HT-29 (cell line): ENCODE measurements at regions not wholly inside any gene's neighbourhood (a gene's known extent, or its start where the extent isn't known, plus 50 kb on each side); places are given as distances from the start of the nearest gene placed in this dataset.
A peak's percentile ranks its signal among the peaks of the same experiment; 100 is the strongest.
"Not testable (repeated sequence)": the region's sequence is repeated elsewhere in the genome, so short reads cannot be mapped to it uniquely, and the experiment has no call there.

Experiments used
- DNase-seq: peaks from one replicate; pipeline ENCODE4 v3.0.0-alpha.2; 2015; ENCODE audit warnings: low spot score

DNA sequence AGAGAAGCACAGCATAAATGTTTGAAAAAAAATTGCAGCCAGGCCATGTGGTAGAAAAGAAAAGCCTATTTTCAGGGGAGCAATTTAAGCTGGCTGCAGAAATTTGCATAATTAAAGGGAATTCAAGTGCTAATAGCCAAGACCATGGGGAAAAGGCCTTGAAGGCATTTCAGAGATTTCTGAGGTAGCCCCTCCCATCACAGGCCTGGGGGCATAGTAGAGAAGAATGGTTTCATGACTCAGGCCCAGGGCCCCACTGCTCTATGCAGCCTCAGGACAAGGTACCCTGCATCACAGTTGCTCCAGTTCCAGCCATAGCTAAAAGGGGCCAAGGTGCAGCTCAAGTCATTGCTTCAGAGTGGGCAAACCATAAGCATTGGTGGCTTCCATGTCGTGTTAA lies 1416.0 kb downstream of the EFNA5 start:
- DNase-seq: no peak

DNA sequence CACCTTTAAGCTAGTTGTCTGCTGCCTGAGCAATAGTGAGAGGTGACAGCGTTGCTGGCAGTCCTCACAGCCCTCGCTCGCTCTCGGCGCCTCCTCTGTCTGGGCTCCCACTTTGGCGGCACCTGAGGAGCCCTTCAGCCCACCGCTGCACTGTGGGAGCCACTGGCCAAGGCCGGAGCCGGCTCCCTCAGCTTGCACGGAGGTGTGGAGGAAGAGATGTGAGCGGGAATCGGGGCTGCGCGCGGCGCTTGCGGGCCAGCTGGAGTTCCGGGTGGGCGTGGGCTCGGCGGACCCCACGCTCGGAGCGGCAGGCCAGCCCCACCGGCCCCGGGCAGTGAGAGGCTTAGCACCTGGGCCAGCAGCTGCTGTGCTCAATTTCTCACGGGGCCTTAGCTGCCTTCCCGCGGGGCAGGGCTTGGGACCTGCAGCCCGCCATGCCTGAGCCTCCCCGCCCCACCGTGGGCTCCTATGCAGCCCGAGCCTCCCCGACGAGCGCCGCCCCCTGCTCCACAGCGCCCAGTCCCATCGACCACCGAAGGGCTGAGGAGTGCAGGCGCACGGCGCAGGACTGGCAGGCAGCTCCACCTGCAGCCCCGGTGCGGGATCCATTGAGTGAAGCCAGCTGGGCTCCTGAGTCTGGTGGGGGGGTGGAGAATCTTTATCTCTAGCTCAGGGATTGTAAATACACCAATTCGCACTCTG lies 1424.5 kb downstream of the EFNA5 start:
- not testable (repeated sequence) for DNase-seq

DNA sequence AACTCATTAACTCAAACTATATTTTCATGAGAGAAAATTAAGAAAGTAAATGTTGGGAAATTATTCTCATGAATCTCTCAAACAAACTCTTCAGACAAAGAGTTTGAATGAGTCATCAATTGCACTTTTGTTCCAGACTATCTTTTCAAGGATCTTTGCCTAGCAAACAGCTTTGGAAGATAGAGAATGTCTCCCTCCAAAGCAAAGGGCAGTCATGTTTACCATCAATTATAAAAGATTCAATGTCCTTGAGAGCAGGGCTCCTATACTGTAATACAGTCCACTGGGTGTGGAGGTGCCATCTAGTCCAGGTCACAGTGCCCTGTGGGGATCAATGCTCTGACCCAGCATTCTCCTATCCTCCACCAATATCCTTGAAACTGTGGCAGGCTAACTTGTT lies 1429.3 kb downstream of the EFNA5 start:
- peak; percentile 52 for DNase-seq

DNA sequence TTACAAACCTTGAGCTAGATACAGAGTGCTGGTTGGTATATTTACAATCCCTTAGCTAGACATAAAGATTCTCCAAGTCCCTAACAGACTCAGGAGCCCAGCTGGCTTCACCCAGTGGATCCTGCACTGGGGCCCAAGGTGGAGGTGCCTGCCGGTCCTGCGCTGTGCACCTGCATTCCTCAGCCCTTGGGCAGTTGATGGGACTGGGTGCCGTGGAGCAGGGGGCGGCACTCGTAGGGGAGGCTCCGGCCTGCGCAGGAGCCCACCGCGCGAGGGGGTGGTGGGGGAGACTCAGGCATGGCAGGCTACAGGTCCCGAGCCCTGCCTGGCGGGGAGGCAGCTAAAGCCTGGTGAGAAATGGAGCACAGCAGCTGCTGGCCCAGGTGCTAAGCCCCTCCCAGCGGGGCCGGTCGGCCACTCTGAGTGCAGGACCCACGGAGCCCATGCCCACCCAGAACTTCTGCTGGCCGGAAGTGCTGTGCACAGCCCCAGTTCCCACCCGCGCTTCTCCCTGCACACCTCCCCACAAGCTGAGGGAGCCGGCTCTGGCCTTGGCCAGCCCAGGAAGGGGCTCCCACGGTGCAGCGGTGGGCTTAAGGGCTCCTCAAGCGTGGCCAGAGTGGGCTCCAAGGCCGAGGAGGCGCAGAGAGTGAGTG lies 1464.7 kb downstream of the EFNA5 start:
- DNase-seq: no peak

- no peak for DNase-seq
These were observed 1468.7 kb downstream of the EFNA5 start for GRCh38 chr5:106202035-106202434.

DNA sequence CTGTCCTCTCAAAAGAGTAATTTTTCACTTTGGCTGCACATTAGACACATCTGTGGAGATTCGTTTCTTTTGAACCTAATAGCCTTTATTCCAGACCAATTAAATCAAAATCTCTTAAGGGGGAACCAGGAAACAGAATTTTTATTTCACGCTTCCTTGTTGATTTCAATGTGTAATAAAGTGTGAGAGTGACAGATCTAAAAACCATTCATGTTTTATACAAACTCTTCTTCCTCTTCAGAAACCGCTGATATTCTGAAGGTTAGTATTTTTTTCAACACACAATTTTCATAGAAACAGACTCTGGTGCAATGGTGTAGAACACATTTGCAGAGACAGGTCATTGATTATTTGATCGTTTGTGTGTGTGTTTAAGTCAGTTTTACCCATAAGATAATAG lies 1469.8 kb downstream of the EFNA5 start:
- DNase-seq: no peak

- DNase-seq: no peak
These were observed 1474.9 kb downstream of the EFNA5 start for GRCh38 chr5:106195679-106196474.

GRCh38 chr5:106189121-106189809 lies 1481.5 kb downstream of the EFNA5 start:
- no peak for DNase-seq

- no peak for DNase-seq
These were observed 1485.1 kb downstream of the EFNA5 start for GRCh38 chr5:106185661-106186081.

GRCh38 chr5:106174903-106175302 lies 1495.8 kb downstream of the EFNA5 start:
- DNase-seq: peak; percentile 18

GRCh38 chr5:106172681-106173532 lies 1497.8 kb downstream of the EFNA5 start:
- DNase-seq: peak; percentile 83

DNA sequence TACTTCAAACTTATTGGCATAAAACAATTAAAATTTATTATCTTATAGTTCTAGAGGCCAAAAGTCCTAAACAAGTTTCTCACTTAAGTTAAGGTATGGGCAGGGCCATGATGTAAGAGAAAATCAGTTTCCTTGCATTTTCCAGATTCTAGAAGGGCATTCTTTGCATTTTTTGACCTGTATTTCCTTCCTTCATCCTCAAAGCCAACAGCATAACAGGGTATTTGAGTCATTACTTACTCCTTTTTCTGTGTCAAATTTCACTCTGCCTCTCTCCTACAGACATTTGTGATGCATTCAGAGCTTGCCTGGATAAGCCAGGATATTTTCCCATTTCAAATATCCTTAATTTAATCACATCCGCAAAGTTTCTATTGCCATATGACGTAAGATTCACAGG lies 1499.0 kb downstream of the EFNA5 start:
- no peak for DNase-seq

- DNase-seq: peak; percentile 21
These were observed 1499.6 kb downstream of the EFNA5 start for GRCh38 chr5:106171132-106171531.

DNA sequence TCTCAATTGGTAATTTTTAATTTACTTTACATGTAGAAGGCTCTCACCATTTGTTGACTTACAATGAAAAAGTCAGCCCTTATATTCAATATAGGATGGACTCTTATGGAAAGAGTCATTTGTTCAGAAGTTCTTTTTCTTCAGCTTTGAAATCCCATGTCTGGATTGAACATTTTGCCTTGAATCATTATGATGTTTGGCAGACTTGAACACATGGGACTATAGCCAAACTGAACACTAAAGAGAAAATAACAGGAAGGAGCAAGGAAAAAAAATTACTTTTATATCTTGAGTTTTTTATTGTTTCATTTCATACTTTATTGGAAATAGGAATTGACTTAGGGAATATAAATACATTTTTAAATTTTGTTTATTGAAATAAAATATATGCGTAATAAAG lies 1503.0 kb downstream of the EFNA5 start:
- no peak for DNase-seq

DNA sequence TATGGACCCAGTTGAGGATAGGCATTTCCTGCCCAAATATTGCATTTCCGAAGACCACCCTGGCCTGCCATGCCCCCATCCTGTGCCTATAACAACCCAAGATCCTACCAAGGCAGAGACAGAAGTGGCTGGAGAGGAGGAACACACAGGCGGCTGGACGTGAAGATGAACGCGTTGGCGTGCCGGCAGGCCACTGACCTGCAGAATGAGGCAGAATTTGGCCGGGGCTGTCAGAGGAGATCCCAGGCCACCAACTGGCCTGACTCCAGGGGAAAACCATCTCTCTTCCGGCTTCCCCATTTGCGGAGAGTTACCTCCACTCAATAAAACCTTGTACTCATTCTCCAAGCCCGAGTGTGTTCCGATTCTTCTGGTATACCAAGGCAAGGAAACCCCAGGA lies 1507.5 kb downstream of the EFNA5 start:
- no peak for DNase-seq

GRCh38 chr5:106159616-106160015 lies 1511.1 kb downstream of the EFNA5 start:
- no peak for DNase-seq

DNA sequence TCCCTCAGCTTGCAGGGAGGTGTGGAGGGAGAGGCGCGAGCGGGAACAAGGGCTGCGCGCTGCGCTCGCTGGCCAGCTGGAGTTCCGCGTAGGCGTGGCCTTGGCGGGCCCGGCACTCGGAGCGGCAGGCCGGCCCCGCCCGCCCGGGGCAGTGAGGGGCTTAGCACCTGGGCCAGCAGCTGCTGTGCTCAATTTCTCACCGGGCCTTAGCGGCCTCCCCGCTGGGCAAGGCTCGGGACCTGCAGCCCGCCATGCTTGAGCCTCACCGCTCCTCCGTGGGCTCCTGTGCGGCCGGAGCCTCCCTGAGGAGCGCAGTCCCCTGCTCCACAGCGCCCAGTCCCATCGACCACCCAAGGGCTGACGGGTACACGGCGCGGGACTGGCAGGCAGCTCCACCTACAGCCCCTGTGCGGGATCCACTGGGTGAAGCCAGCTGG lies 1516.4 kb downstream of the EFNA5 start:
- DNase-seq: no peak

- DNase-seq: no peak
These were observed 1518.2 kb downstream of the EFNA5 start for GRCh38 chr5:106152569-106152968.

- DNase-seq: no peak
These were observed 1528.6 kb downstream of the EFNA5 start for GRCh38 chr5:106142116-106142515.

DNA sequence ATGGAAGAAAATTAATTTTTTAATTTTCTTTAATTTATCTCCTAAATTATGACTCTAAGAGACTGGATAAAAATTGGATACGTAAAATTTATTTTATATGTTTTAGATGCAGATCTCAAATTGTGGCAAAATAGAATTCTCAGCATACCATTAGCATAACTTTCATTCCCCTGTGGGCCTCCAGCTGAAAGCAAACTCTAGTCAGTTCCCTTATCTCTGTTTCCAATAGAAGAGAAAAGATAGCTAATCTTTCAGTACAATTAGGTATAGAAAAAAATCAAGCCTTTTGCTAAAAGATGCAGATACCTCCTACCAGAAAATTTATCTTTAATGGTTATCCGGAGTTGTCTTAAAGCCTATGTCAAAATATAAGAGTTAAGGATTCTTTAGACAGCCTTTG lies 1530.6 kb downstream of the EFNA5 start:
- DNase-seq: no peak

GRCh38 chr5:106136061-106136460 lies 1534.7 kb downstream of the EFNA5 start:
- DNase-seq: no peak
